HG03565 (cell line): ENCODE measurements at regions not wholly inside any gene's neighbourhood (a gene's known extent, or its start where the extent isn't known, plus 50 kb on each side); places are given as distances from the start of the nearest gene placed in this dataset.
"Not testable (repeated sequence)": the region's sequence is repeated elsewhere in the genome, so short reads cannot be mapped to it uniquely, and the experiment has no call there.

ENCODE experiments used
- ATAC-seq: cut with Tn5 transposase; IDR thresholded peaks from one replicate; pipeline ENCODE4 v1.9.1; 2021; ENCODE audit warnings: mild to moderate bottlenecking, moderate library complexity; ENCODE audit not compliant: unreplicated experiment

GRCh38 chr11:10973416-10973815, 115.6 kb upstream of the ZBED5 start:
- ATAC-seq, result no peak

GRCh38 chr11:10970926-10971325, 113.1 kb upstream of the ZBED5 start:
- no peak for ATAC-seq

- ATAC-seq, result no peak
These were observed 111.5 kb upstream of the ZBED5 start for GRCh38 chr11:10969387-10969786.

- not testable (repeated sequence) for ATAC-seq
These were observed 99.0 kb upstream of the ZBED5 start for GRCh38 chr11:10956884-10957283.

- ATAC-seq, result no peak
These were observed 97.8 kb upstream of the ZBED5 start for GRCh38 chr11:10955616-10956015.

- ATAC-seq, result no peak
These were observed 96.3 kb upstream of the ZBED5 start for GRCh38 chr11:10954184-10954583.

- ATAC-seq, result no peak
These were observed 95.0 kb upstream of the ZBED5 start for GRCh38 chr11:10952872-10953271.

- ATAC-seq, result not testable (repeated sequence)
These were observed 90.1 kb upstream of the ZBED5 start for GRCh38 chr11:10947935-10948334.

- no peak for ATAC-seq
These were observed 88.2 kb upstream of the ZBED5 start for GRCh38 chr11:10946072-10946471.

- no peak for ATAC-seq
These were observed 87.3 kb upstream of the ZBED5 start for GRCh38 chr11:10945196-10945595.

GRCh38 chr11:10943968-10944367, 86.1 kb upstream of the ZBED5 start:
- ATAC-seq, result no peak

GRCh38 chr11:10942620-10943019, 84.8 kb upstream of the ZBED5 start:
- ATAC-seq, result no peak

- ATAC-seq, result no peak
These were observed 84.0 kb upstream of the ZBED5 start for GRCh38 chr11:10941871-10942270.

- ATAC-seq, result no peak
These were observed 83.6 kb upstream of the ZBED5 start for GRCh38 chr11:10941414-10941813.

GRCh38 chr11:10938650-10939387, 81.0 kb upstream of the ZBED5 start:
- ATAC-seq, result no peak

- no peak for ATAC-seq
These were observed 80.4 kb upstream of the ZBED5 start for GRCh38 chr11:10938231-10938630.

- no peak for ATAC-seq
These were observed 79.5 kb upstream of the ZBED5 start for GRCh38 chr11:10937385-10937771.

GRCh38 chr11:10936626-10937384, 79.0 kb upstream of the ZBED5 start:
- no peak for ATAC-seq

GRCh38 chr11:10935015-10935559, 77.2 kb upstream of the ZBED5 start:
- ATAC-seq, result no peak

- no peak for ATAC-seq
These were observed 76.5 kb upstream of the ZBED5 start for GRCh38 chr11:10934293-10934860.

- ATAC-seq, result peak; percentile 92
These were observed 75.8 kb upstream of the ZBED5 start for GRCh38 chr11:10933455-10934292.
